Activated CD4-positive, CD25-positive, alpha-beta regulatory T cell treated with anti-CD3 and anti-CD28 coated beads, Interleukin-2, amount 50 U/mL, for 24 hours (primary cell): ENCODE measurements at regions not wholly inside any gene's neighbourhood (a gene's known extent, or its start where the extent isn't known, plus 50 kb on each side); places are given as distances from the start of the nearest gene placed in this dataset.

Experiments
- ATAC-seq, 2 donors: fragments of 150-1000 bp; cut with Tn5 transposase; one replicate each; pipeline ENCODE4 v1.10.0; 2021; ENCODE audit warnings: mild to moderate bottlenecking in 1 of 2, moderate library complexity in 1 of 2

DNA sequence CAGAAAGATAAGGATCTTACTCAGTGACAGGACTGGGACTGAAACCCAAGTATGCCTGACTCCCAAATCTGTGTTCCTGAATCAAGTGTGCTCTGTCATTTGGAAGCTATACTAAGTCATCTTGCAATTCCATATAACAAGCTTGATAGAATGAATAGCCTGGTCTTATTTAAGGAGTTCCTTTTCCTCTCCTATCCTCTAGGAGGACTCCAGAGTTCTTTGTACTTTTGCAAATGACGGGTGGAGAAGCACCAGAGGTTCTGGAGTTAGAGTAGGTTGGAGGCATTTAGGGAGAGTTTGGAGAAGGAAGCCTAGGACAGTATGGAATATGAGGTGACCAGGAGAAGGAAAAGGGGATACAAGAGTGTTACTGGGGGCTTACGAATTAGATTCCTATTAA lies 92.9 kb upstream of the RCN1 start:
- ATAC-seq: no peak

DNA sequence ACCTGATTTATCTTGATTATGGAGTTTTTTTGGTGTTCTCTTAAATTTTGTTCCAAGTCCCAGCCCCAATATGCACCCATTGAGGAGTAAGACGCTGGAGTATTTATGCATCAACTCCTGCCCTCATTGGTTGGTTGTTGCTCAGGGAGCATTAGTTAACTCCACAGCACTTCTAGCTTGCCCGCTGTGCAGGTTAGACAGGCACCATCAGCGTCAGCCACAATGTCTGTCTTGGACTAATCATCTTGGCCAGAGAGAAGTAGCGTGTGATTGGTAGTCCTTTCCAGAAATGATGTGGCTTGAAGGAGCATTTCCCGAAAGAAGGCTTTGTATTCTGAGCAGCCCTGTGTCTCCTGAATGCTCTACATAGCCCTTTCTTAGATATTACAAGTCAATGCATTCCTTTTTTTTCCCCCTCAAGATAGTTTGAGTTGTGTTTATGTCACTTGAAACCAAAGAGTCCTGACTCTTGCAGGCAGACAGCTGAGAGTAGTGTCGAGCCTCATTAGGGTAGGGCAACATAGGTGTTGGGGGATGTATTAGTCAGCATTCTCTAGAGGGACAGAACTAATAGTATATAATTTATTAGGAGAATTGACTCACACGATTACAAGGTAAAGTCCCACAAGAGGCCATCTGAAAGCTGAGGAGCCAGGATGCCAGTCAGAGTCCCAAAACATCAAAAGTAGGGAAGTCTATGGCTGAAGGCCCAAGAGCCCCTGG lies 94.6 kb upstream of the RCN1 start:
- ATAC-seq: no peak

DNA sequence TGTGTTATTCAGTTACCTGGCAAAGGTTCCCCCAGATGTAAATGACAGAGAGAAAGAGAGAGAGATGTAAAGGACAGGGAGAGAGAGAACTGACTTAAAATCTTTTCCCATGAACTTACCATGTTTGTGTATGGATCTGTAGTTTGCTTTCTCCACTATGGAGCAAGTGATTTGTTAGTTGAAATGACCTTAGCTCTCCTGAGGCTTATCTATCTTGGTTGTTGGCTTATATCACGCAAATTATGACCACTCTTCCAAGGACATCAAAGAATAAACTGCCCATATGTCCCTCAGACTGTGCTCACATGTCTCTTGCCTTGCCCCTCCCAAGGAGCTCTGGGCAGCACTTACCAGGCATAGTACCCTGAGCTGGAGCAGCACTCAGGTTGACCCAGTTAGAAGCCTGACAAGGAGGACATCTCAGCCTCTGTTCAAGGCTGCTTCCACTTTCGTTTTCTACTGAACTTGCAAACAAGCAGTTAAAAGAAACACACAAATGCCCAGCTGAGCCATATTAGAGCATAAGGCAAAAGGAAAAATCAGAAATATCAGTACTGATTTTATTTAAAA lies 95.3 kb upstream of the RCN1 start:
- peak; percentile 48 to 51 for ATAC-seq

DNA sequence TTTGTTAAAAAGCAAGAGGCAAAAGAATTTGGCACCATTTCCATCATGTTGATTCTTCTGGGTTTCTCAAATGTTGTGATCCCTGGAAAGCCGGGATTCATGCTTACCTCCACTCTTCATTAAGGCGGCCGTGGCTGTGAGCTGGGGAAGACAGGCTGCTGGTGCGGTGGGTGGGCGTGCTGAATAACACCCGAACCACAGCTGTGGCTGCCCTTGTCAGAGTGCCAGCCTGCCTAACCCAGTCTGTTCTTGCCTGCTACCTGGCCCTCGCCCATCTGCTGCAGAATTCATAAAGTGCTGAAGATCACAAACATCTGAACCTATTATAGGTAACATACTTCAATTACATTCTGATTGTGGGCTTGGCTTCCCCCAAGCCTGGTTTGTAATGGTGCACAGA lies 95.8 kb upstream of the RCN1 start:
- ATAC-seq: no peak

DNA sequence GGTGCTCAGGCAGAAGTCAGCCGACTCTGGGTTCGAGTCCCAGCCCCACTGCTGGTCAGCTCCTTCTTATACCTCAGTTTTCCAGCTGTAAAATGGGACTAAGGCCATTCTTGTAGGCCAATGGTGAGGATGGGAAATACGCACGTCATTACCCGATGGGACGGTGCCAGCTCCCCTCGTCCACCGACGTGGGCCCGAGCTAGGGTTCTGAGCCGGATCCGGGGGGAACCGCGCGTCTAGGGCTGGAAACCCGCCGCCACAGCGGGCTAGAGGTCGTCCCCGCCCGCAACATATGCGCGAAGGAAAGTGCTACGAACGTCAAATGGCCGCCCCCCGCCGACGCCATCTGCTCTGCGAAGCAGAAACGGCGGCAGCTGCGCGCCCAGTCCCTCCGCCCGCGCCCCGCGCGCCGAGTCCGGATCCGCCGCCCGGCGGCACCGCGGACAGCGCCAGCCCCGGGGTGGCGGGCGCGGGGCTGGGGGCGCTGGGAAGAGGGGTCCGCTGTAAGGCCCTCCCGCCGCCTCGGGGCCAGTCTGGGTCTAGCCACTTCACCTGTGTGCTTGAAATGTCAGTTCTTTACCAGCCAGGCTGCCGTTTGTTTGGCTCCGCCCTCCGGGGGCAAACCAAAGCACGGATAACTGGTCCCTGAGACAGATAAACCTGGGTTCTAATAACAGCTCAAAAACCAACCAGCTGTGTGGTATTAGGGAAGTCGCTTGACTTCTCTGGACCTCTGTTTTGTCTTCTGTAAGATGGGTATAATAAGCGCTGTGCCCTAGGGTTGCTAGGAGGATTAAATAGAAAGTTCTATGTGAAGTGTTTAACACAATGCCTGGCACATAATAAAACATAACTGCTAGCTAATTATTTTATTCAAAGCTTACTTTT lies 103.5 kb upstream of the RCN1 start:
- no peak for ATAC-seq

DNA sequence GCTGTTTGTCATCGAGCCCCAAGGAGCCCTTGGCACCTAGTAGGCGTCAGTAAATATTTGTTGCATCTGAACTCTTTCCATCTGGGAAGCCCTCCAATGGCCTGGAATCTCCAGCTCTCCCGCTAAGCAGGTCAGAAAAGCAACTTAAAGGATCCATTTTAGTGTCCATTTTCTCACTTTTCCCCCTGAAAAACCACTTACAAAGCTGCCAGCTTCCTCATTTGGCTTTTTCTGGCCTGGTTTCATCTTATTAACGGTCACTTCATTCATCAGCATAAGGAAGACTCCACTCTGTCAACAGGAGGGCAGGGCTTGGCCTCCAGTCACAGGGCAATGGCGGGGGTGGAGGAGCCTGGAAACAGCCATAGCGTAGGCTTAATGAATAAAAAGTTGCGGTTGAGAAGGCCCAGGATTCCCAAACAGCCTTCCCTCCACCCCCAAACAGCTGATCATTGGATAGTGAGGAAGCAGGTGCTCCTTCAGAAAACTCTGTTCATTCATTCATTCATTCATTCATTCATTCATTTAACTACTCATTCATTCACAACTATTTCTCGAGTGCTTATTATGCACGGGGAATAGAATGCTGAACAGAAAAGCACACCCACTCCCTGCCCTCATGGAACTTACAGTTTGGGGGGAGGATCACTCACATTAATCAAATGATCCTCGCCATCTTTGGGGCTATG lies 104.5 kb upstream of the RCN1 start:
- no peak for ATAC-seq

DNA sequence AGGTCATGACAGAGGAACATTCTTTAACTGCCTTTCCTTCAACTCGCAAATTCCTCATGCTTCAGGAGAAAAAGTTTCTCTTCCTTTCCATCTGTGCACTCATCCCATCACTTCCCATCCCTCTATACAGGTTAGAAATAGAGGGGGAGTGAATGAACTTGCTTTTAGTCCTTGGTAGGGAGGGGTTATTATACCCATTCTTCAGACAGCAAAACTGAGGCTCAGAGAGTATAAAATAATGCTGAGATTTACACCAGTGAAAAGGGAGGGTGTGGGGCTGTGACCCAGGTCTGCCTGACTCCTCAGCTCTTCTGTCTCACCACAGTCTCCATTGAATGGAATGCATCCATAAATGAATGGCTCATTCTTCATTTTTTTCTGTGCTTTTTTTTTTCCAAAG lies 109.4 kb upstream of the RCN1 start:
- no peak for ATAC-seq

DNA sequence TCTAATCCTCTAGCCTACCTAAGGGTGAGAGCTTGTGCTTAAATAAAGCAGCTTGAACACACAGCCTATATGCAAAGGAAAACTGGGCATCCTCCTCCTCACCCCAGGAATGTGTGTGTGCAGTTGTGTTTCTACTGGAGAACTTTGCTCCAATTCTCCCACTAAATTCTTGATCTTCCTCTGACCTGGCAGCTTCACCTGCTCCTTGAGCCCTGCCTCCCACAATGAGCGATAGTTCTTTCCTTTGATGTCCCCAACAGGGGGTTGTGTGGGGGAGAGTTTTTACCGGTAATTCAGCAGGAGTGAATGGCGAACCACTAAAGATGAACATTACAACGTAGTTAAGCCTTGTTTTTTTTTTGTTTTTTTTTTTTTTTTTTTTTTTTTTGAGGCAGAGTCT lies 113.5 kb upstream of the RCN1 start:
- ATAC-seq: no peak

DNA sequence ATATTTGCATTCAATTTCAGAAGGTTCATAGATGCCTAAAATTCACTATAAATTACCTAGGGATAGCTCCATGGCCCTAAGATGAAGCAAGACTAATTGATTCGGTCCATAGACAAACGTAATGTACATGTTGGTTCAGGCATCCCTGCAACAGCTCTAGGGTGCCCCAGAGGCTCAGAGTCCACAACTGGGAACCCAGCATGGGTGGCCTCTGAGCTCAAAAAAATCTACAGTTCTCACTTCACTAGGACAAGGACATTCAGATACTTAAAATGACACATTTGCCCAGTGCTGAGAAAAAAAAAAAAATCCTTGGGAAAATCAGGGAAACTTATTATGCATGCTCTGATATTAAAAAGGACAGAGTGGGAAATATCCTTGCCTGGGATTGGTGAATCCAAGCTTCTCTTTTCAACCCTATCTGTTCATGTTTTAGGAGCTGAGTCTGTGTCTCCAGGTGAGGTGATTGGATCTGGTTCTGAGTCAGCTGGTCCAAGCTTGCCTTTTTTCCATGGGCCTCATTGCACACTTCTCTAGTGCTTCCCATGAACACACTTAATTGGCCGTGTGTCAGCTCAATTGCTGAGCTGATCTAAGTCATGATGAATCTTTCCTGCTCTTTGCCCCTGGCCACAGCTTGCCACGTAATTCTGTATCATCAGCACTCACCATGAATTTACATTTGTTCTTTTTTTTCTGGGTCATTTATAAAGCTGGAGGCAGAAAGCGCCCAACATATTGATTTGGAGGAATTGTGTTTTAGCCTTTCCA lies 116.3 kb upstream of the RCN1 start:
- ATAC-seq: no peak

DNA sequence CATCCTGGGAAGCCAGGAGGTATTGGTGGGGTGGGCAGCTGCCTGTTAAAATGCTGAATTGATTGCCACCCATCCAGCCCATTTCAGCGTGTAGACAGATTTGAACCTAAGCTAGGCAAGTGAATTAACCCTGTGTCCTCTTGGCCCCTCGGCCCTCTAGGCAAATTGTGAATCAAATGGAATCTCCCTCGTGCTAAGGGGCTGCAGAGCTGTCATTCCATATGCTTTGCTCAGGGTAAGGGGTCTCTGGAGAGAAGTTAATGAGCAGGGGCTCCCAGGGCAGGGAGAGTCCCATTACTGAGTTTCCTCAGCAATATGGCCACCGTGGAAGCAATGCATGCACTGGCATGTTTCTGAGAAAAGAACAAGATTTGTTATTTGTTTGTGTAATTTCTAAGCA lies 117.7 kb upstream of the RCN1 start:
- no peak for ATAC-seq

DNA sequence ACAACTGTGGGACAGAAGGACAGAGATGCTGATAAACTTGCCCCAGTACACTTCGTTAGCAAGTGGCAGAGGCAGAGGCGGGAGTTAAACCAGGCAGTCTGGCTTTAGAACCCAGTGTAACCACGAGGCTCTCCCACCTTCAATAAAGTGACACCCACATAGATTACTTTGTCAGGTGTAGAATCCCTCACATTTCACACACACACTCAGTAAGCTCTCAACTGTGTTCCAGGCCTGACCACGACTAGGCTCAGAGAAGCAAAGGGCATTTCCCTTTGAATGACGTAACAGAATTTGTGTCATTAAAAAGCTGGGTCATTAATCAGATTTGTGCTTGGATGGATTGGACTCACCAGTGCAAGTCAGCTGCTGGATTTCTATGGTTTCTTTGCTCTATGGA lies 118.3 kb upstream of the RCN1 start:
- ATAC-seq: no peak

DNA sequence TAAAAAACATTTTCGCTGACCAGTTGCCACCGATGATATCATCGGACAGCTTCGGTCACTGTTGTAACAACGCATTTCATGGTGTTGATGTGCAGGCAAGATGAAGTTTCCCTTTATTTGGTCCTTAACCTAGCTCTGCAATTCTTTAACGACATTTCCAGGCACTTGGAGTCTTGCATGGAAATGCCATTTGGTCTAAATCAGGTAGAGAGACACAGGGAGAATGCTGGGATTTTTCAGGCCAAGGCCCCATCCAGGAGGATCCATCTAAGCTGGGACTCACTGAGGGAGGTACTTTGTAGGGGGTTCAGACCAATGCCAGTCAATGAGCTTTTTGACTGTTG lies 121.5 kb upstream of the RCN1 start:
- no peak for ATAC-seq

DNA sequence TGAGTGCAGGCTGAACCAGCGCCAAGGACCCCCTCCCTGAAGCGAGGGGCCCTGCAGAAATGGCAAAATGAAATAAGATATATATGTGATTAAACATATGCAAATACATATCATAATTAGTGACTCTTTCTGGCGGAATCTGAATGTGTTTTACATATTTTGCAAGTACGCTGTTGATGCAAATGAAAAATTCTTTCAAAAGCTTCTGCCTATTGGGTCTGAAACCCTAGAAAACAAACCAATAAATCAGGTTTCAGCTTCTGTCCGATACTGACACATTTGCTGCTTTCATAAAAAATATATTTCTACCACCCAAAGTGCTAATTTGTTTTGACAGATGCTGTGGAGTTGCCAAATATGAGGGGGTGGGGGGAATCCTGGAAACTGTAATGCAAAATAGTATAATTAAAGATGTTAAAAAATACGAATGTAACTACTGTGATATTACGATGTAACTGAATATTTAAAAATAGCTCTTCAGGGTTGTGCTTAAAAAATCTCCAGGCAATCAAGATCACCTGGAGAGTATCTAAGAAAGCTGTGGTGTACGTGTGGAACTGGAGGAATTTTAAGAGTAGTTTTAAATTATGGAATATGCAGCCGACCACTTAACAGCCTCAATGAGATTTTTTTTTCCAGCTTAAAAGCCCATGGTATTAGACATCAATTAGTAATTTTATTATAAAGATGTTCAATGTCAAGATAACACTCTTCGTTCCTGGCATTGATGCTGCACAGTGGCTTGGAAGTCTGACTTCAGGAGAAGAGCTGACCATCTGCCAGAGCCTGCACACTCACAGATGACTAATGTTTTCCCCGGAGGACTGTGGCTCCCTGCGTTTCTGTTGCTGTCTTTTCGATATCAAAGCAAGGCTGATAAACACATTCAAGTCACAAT lies 122.2 kb upstream of the RCN1 start:
- no peak for ATAC-seq

DNA sequence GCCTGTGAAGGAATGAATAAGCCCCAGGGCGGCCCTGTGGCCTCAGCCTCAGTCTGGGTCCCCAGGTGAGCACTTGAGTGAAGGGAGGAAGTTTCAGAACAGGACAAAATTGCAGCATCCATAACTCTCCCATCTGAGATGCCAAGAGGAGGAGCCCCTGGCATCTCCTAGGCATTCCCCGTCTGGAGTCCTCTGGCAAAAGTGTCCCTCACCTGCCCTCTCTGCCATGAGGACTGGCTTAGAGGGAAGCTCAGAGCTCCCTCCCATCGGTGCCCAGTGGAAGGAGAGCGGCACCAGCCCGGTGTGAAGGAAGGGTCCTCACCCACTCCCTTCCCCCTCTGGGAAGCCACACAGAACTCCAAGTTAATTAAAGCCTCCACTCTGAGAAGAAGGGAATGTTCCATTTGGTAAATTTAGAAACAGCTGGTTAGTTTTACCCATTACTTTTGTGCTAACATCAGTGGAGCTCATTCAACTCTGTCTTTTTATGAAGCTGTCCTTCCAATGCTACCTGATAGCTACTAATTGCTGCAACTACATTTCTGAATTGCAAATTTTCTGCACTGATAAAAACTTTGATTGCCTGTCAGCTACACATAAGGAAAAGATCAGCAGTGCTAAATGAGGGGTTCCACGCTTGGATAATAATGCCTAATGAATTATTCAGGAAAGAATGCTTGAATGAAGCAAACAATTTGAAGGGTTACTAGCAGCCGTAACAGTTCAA lies 123.3 kb upstream of the RCN1 start:
- ATAC-seq: no peak

DNA sequence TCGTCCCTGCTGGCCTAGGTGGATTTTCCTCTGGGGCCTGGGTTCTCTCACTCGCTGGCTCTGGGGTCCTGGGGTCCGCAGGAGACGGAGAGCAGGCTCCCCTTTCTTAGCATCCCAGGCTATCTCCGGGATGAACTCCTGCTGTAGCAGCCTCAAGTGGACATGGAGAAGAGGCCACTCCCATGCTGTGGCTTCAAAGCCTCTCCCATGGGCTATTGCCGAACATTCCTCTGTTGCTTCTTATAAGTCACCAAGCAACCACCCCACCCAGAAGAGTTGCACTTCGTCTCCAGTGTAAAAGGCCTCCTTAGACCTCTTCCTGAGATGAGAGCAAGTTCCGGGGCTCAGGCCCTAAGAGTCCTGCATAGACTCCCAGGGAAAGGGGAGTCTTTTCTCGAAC lies 124.0 kb upstream of the RCN1 start:
- ATAC-seq: no peak

DNA sequence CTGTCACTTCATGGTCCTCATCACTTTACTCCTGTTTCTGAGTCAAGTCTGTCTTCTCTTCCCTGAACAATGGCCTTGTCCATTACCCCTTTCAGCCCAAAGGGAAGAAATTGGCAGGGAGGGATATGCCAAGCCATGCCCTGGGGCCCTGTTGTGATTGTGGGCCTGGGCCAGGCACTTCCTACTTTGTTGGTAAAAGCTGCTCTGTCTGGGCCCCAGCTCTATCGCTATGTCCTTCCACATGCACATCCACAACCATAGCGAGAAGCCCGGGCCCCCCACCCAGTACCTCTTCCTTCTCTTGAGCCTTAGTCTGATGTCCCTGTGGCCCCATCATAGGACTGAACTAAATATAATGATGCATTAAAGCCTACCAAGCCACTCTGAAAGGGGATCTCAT lies 126.7 kb upstream of the RCN1 start:
- no peak for ATAC-seq

DNA sequence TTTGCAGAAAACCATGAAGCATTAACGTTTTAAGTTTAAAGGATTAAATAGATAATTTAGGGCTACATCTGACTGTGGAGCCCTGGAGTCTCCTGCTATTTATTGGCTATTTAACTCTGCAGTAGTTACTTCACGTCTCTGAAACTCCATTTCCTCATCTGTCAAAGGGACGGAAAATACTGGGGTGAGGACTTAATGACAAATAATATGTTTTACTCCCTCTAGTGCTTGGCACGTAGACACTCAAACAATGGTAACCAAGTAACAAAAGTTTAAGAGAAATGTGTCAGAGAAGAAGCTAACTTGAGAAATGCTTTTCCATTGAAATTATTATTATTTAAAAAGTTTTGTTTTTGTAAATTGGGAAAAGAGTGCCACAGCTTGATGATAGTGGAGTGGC lies 130.7 kb upstream of the RCN1 start:
- ATAC-seq: no peak

DNA sequence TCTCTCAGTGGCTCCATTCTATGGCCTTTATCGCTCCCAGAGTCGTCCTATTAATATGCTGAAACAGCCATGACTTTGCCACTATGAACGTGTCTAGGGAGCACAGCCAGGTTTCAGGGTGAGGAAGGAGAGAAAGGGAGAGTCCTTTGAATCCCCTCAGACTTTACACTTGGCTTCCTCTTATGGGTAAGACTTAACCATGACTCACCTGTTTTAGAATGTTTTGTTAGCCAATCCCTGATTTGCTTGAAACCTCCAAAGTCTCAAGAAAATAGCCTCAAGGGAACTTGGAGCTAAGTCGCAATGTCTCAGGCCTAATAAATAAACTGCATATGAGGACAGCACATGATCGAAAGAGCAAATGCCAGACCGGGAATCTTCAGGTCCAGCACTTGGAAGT lies 131.2 kb upstream of the RCN1 start:
- ATAC-seq: no peak

DNA sequence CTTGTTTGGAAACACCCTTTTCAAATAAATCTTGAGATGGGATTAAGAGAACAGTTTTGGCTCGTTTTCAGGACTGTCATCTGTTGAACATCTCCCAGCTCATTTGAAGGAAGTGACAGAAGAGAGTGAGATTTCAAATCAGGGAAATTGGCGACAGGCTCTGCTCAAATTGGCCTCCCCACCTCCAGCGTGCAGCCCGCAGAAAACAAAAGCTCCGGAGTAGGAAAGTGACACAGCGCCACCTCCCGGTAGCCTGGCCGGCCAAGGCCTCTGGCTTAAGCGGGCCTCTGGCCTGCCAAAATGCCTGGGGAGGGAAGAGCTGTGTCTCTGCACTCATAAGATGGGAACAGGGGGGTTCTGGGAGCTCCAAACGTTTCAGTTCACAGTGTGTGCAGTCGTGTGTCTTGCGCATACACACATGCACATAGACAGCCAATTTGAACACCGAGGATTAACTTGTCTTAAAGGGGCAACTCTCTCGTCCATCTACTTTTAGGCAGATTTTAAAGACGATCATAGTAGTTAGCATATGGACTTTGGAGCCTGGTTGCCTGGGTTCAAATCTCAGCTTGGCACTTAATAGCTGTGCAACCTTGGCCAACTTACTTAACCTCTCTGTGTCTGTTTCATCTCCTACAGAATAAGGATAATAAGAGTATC lies 132.7 kb upstream of the RCN1 start:
- ATAC-seq: peak in 1 of 2 donors; percentile 27

DNA sequence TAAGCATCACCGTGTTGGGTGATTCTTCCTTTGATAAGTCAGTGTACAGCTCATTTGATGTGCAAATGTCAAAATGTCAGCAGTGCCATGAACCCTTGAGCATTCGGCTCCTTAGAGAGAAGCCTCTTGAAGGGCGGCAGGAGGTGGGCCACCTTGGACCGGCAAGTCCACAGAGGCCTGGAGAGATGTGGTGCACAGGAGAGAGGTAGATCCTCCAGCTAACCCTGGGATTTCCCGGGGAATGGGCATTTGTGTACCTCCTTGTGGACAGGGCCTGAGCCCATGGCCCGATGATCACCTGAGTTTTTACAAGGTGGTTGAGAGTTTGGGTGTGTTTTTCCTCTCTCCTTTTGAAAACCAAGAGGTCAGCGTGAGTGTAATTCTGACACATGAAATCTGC lies 133.2 kb upstream of the RCN1 start:
- no peak for ATAC-seq
